B cell (primary cell): ENCODE measurements at regions not wholly inside any gene's neighbourhood (a gene's known extent, or its start where the extent isn't known, plus 50 kb on each side); places are given as distances from the start of the nearest gene placed in this dataset.

Source experiments
- ATAC-seq: fragments of 200-7000 bp; cut with Tn5 transposase; one replicate; pipeline ENCODE4 v1.10.0; 2021; ENCODE audit warnings: low read depth, mild to moderate bottlenecking, moderate number of reproducible peaks, moderate library complexity
- CTCF ChIA-PET: fragments of 350-600 bp; sonication (Branson Sonifier 250); formaldehyde crosslinking; loops from one replicate; lab custom pipeline; 2021; ENCODE audit warnings: antibody characterized with exemption, inconsistent platforms; lab: Charles Lee
- POLR2A ChIA-PET: fragments of 350-600 bp; sonication (Branson Sonifier 250); formaldehyde crosslinking; loops from one replicate; lab custom pipeline; 2021; ENCODE audit warnings: antibody characterized with exemption; lab: Charles Lee
- DNase-seq: peaks from one replicate; pipeline ENCODE4 v3.0.0; 2013
- H2AFZ ChIP-seq: 2 replicates; pipeline ENCODE4 v1.6.1; 2012; ENCODE audit warnings: mild to moderate bottlenecking, low read depth, low read length; ENCODE audit not compliant: insufficient read depth, poor library complexity, severe bottlenecking
- H3K27ac ChIP-seq, 2 donors: 1 replicate in 1 of 2; 2 replicates in 1 of 2; pipeline ENCODE4 v1.5.1; 2012 to 2013; ENCODE audit warnings: low read length in 2 of 2, mild to moderate bottlenecking in 2 of 2, moderate library complexity in 1 of 2
- H3K27me3 ChIP-seq, 4 experiments: fragments of 200-600 bp in 1 of 4; sonication (generic) in 1 of 4; replicated peaks in 1 of 4; 1 replicate in 2 of 4; 2 replicates in 2 of 4; pipeline versions ENCODE4 v1.6.1 to v1.7.0; 2013 to 2016; ENCODE audit warnings: low read length in 3 of 4, mild to moderate bottlenecking in 2 of 4, mixed read lengths in 1 of 4, moderate library complexity in 1 of 4; ENCODE audit not compliant: insufficient read depth in 4 of 4, control insufficient read depth in 3 of 4; ENCODE audit errors: control extremely low read depth in 1 of 4
- H3K36me3 ChIP-seq, 2 experiments: replicated peaks in 1 of 2; 1 replicate in 1 of 2; 2 replicates in 1 of 2; pipeline versions ENCODE4 v1.6.1 to v1.7.1; 2013; ENCODE audit warnings: low read length in 1 of 2; ENCODE audit not compliant: insufficient read depth in 2 of 2, control insufficient read depth in 1 of 2; ENCODE audit errors: control extremely low read depth in 1 of 2, extremely low read depth in 1 of 2
- H3K4me1 ChIP-seq, 2 donors: fragments of 200-600 bp in 1 of 2; sonication (generic) in 1 of 2; 1 replicate in 1 of 2; 2 replicates in 1 of 2; pipeline versions ENCODE4 v1.5.1 to v1.6.1; 2013 to 2017; ENCODE audit warnings: low read length in 2 of 2; ENCODE audit not compliant: control insufficient read depth in 2 of 2, insufficient read depth in 2 of 2
- H3K4me2 ChIP-seq: replicated peaks from 2 replicates; pipeline ENCODE3; 2012; ENCODE audit warnings: mild to moderate bottlenecking, low read depth, low read length; ENCODE audit not compliant: poor library complexity, severe bottlenecking
- H3K4me3 ChIP-seq, 5 experiments: fragments of 200-600 bp in 1 of 5; sonication (generic) in 1 of 5; 1 replicate in 3 of 5; 2 replicates in 2 of 5; pipeline versions ENCODE4 v1.5.1 to v1.7.0; 2011 to 2016; ENCODE audit warnings: low read length in 4 of 5, mild to moderate bottlenecking in 4 of 5, low read depth in 2 of 5, control low read depth in 1 of 5, moderate library complexity in 1 of 5; ENCODE audit not compliant: insufficient read depth in 1 of 5; ENCODE audit errors: control extremely low read depth in 1 of 5, extremely low read depth in 1 of 5
- H3K79me2 ChIP-seq: fragments of 200-600 bp; sonication (generic); one replicate; pipeline ENCODE4 v1.6.0; 2016; ENCODE audit warnings: low read length; ENCODE audit not compliant: control insufficient read depth, insufficient read depth
- H3K9ac ChIP-seq: fragments of 200-600 bp; sonication (generic); 2 replicates; pipeline ENCODE4 v1.6.1; 2017; ENCODE audit warnings: mild to moderate bottlenecking, low read length, moderate library complexity
- H3K9me3 ChIP-seq, 3 donors: one replicate each; pipeline versions ENCODE4 v1.6.1 to v1.7.1; 2013; ENCODE audit warnings: low read length in 2 of 3; ENCODE audit not compliant: control insufficient read depth in 2 of 3, insufficient read depth in 1 of 3; ENCODE audit errors: control extremely low read depth in 1 of 3
- H4K20me1 ChIP-seq: 2 replicates; pipeline ENCODE4 v1.6.0; 2012; ENCODE audit warnings: mild to moderate bottlenecking, low read length; ENCODE audit not compliant: insufficient read depth, control insufficient read depth, poor library complexity, severe bottlenecking
- H3K27ac Mint-ChIP-seq: one replicate; pipeline ENCODE4 v1.8.0; 2021; ENCODE audit warnings: mixed read lengths
- H3K27me3 Mint-ChIP-seq: one replicate; pipeline ENCODE4 v1.8.0; 2021; ENCODE audit warnings: mixed read lengths
- H3K4me1 Mint-ChIP-seq: one replicate; pipeline ENCODE4 v1.8.0; 2021; ENCODE audit warnings: mixed read lengths
- H3K4me3 Mint-ChIP-seq: one replicate; pipeline ENCODE4 v1.8.0; 2021; ENCODE audit warnings: mixed read lengths
- H3K9me3 Mint-ChIP-seq: one replicate; pipeline ENCODE4 v1.8.0; 2022; ENCODE audit warnings: mixed read lengths; ENCODE audit not compliant: insufficient read depth
- CTCF ChIP-seq: fragments of 200-600 bp; IDR thresholded peaks from one replicate; pipeline ENCODE4 v1.8.0; 2022; ENCODE audit warnings: antibody characterized with exemption, mild to moderate bottlenecking
- EZH2 ChIP-seq: IDR thresholded peaks from 2 replicates; pipeline ENCODE4 v1.6.1; 2012; ENCODE audit warnings: borderline replicate concordance, low read depth, mild to moderate bottlenecking, moderate library complexity, low read length; ENCODE audit not compliant: insufficient read depth, poor library complexity, severe bottlenecking
- WGBS: methylation state at CpG from one replicate; pipeline ENCODE4 v1.1.5; 2013; ENCODE audit warnings: missing lambda C conversion rate; ENCODE audit not compliant: insufficient coverage; 5-methylcytosine and 5-hydroxymethylcytosine counted together
- intact Hi-C: fragments of 100-400 bp; cut with micrococcal nuclease; formaldehyde crosslinking; loops from one replicate; pipeline ENCODE4 v1.10.0; 2022

GRCh38 chr2:205889114-205889513, 196.9 kb downstream of the INO80D start:
- H3K4me2 ChIP-seq = no peak overlapping the region
- Mint-ChIP-seq H3K27me3 (peaks cover 8% of the 10 kb centered on the region), H3K4me1 (no peaks in the 10 kb centered on the region), H3K4me3 (no peak overlapping the region), H3K27ac (no peak overlapping the region), H3K9me3 (no peaks in the 10 kb centered on the region)
- intact Hi-C loops = no loop called here
- DNase-seq (no peak), ATAC-seq (no peak)
- H4K20me1 ChIP-seq = no peaks in the 10 kb centered on the region
- H3K9ac ChIP-seq = no peak overlapping the region
- peaks cover 0 to 5% (median 0%) of the 10 kb centered on the region in 4 experiments for H3K27me3 ChIP-seq
- H2AFZ ChIP-seq = no peak overlapping the region
- no peaks in the 10 kb centered on the region for H3K79me2 ChIP-seq
- ChIA-PET CTCF (no interaction called here), POLR2A (no interaction called here)
- no peaks in the 10 kb centered on the region for H3K36me3 ChIP-seq
- 80% methylated on average over 2 of the region's 3 CpGs for WGBS
- no peak overlapping the region for H3K4me3 ChIP-seq
- H3K4me1 ChIP-seq = no peaks in the 10 kb centered on the region
- no peak overlapping the region for H3K27ac ChIP-seq
- TF ChIP-seq CTCF (no peak), EZH2 (no peak)
- H3K9me3 ChIP-seq = peaks cover 0 to 2% (median 0%) of the 10 kb centered on the region in 3 donors

- peaks cover 8% of the 10 kb centered on the region for H3K27me3 Mint-ChIP-seq
- CTCF ChIA-PET = interaction anchor here (1.2 kb wide), 1 partner anchor 21 kb away, joined by 3 read pairs; no protein-coding TSS in a partner anchor
Measured at GRCh38 chr2:205887637-205888036, 198.3 kb downstream of the INO80D start.

More at GRCh38 chr2:205887637-205888036, 198.3 kb downstream of the INO80D start:
- no peaks in the 10 kb centered on the region for H4K20me1 ChIP-seq
- H3K27me3 ChIP-seq = peaks cover 0 to 5% (median 0%) of the 10 kb centered on the region in 4 experiments
- intact Hi-C loops = loop anchor here (2.0 kb wide), 1 partner anchor 1563 kb away; no protein-coding TSS in a partner anchor
- H3K27ac ChIP-seq = no peak overlapping the region
- H3K4me1 Mint-ChIP-seq = no peaks in the 10 kb centered on the region
- no peaks in the 10 kb centered on the region for H3K9me3 Mint-ChIP-seq
- no peak for TF ChIP-seq EZH2
- TF ChIP-seq CTCF = no peak
- no peak overlapping the region for H3K27ac Mint-ChIP-seq
- H3K9ac ChIP-seq = no peak overlapping the region
- H3K4me3 Mint-ChIP-seq = no peak overlapping the region
- peaks cover 0 to 2% (median 0%) of the 10 kb centered on the region in 3 donors for H3K9me3 ChIP-seq
- 88% methylated on average over 1 of the region's 10 CpGs for WGBS
- H3K4me2 ChIP-seq = no peak overlapping the region
- DNase-seq = no peak
- no peaks in the 10 kb centered on the region for H3K4me1 ChIP-seq
- H3K36me3 ChIP-seq = no peaks in the 10 kb centered on the region
- H2AFZ ChIP-seq = no peak overlapping the region
- no peaks in the 10 kb centered on the region for H3K79me2 ChIP-seq
- ATAC-seq = no peak
- H3K4me3 ChIP-seq = no peak overlapping the region
- POLR2A ChIA-PET = no interaction called here
